ENCODE measurements at regions not wholly inside any gene's neighbourhood (a gene's known extent, or its start where the extent isn't known, plus 50 kb on each side); places are given as distances from the start of the nearest gene placed in this dataset.
A peak's percentile ranks its signal among the peaks of the same experiment; 100 is the strongest.

DNA sequence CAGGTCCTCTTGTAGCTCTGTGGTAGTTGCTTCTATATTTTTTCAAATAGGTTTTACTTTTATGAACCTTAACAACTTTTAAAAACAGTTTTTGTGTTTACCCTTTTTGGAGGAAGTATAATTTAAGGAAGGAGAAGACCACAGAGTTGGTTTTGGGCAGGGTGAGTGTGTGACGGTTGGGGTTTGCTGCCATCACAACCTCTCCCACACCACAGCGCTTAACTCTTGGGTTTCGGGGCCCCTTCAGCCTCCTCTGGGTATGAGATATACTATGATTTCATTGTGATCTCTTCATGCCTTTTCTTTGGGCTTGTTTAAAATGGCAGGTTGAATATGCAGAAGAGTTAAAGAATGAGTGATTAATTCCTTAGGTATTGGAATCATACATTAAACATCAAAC is 228.7 kb upstream of the CRY1 start:
- peak overlapping the region; percentile 84 for H3K4me3 Mint-ChIP-seq
- DNase-seq (ENCODE audit: low spot score): peak; percentile 64
- peak overlapping the region; percentile 72 to 90 for H3K27ac Mint-ChIP-seq
- no peak for ATAC-seq
- peaks cover 39 to 45% of the 10 kb centered on the region in 2 donors for H3K4me1 Mint-ChIP-seq (ENCODE audit: low read depth in 2 of 2)
- no peaks in the 10 kb centered on the region for H3K9me3 Mint-ChIP-seq
- H3K27me3 Mint-ChIP-seq: no peaks in the 10 kb centered on the region
- H3K36me3 Mint-ChIP-seq: no peaks in the 10 kb centered on the region

GRCh38 chr12:107325075-107325608 is 231.8 kb upstream of the CRY1 start:
- no peak for ATAC-seq
- no peak for DNase-seq (ENCODE audit: low spot score)
- Mint-ChIP-seq H3K4me1 (ENCODE audit: low read depth in 2 of 2) (peaks cover 60 to 63% of the 10 kb centered on the region in 2 donors), H3K36me3 (peaks cover 4% of the 10 kb centered on the region), H3K27me3 (no peaks in the 10 kb centered on the region), H3K4me3 (no peak overlapping the region), H3K27ac (no peak overlapping the region), H3K9me3 (no peaks in the 10 kb centered on the region)

DNA sequence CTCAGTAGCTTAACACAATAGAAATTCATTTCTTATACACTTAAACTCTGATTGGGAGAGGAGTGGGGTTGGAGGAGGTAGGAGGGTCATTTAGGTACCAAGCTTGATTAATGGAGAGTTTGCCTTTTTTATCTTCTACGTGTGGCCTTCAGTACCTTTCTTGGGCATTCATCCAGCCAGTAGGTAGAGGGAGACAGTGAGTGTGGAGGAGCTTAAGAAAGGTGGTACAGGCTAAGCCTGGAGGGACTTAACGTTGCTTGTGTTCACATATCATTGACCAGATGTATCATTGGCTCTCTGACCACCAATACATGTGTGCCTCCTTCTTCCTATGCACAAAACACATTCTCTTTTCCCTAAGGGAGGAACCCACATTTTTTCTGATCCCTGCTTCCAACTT is 232.9 kb upstream of the CRY1 start:
- DNase-seq (ENCODE audit: low spot score) (no peak), ATAC-seq (no peak)
- Mint-ChIP-seq H3K27me3 (no peaks in the 10 kb centered on the region), H3K9me3 (no peaks in the 10 kb centered on the region), H3K27ac (peak overlapping the region in 1 of 2 donors; percentile 89), H3K4me1 (ENCODE audit: low read depth in 2 of 2) (peaks cover 59 to 65% of the 10 kb centered on the region in 2 donors), H3K4me3 (no peak overlapping the region), H3K36me3 (peaks cover 4% of the 10 kb centered on the region)

DNA sequence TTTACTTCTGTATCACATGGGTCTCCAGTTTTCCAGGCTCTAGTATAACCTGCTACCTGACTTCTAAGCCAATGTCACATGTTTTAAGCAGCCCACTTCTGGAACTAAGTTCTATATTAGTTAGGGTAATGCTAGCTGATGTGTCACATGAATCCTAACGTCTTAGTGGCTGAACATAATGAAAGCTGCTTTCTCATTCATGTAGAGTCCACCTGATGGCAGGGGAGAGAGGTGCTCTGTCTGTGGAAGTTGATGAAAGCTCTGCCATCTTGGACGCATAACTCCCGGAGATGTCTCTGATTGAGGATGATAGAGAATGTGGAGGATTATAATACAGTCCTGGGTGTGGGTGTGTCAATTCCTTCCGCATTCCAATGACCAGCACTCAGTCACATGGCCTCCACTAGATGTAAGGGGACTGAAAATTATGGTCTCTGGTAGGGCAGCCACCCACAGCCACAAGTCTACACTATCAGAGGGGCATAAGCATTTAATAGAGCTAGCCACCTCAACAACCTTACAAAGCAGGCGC is 234.4 kb upstream of the CRY1 start:
- H3K27me3 Mint-ChIP-seq: no peaks in the 10 kb centered on the region
- H3K27ac Mint-ChIP-seq: peak overlapping the region; percentile 25 to 89
- ATAC-seq (no peak), DNase-seq (ENCODE audit: low spot score) (no peak)
- no peak overlapping the region for H3K4me3 Mint-ChIP-seq
- H3K4me1 Mint-ChIP-seq (ENCODE audit: low read depth in 2 of 2): peaks cover 55 to 58% of the 10 kb centered on the region in 2 donors
- peaks cover 4% of the 10 kb centered on the region for H3K36me3 Mint-ChIP-seq
- H3K9me3 Mint-ChIP-seq: no peaks in the 10 kb centered on the region

DNA sequence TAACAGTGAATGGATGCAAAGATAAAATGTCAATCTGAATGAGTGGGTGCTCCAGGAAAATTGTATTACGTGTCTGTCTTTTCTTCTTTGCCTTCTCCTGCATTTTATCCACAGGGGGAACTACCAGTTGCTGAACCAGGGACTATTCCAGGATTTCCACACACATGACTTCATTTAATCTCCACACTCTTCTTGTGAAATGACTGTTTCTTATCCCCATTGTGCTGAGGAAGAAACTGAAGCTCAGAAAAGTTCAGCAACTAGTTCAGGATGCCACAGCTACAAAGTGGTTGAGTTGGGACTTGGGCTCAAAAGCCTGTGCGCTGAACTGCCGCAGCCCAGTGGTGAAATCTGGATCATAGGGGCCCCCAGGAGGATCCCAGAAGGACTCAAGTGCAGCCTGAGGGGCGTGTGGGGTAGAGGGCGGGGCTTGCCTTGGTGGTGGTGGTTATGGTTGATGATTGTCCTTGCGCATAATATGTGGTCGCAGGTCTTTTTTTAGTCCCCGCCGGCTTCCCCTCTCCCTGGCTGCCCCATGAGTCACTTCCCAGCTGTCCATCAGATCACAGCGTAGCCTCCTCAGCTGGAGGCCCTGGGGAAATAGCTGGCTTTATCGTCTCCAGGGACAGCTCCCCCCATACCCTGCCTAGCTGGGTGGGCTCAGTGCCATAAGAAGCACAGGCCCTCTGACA is 235.2 kb upstream of the CRY1 start:
- Mint-ChIP-seq H3K27ac (peak overlapping the region; percentile 80 to 89), H3K27me3 (peaks cover under 1 to 4% of the 10 kb centered on the region in 2 donors), H3K4me1 (ENCODE audit: low read depth in 2 of 2) (peaks cover 59 to 63% of the 10 kb centered on the region in 2 donors), H3K36me3 (peaks cover 4% of the 10 kb centered on the region), H3K9me3 (no peaks in the 10 kb centered on the region), H3K4me3 (peak overlapping the region; percentile 86)
- peak; percentile 77 to 85 for ATAC-seq
- DNase-seq (ENCODE audit: low spot score): peak; percentile 87

DNA sequence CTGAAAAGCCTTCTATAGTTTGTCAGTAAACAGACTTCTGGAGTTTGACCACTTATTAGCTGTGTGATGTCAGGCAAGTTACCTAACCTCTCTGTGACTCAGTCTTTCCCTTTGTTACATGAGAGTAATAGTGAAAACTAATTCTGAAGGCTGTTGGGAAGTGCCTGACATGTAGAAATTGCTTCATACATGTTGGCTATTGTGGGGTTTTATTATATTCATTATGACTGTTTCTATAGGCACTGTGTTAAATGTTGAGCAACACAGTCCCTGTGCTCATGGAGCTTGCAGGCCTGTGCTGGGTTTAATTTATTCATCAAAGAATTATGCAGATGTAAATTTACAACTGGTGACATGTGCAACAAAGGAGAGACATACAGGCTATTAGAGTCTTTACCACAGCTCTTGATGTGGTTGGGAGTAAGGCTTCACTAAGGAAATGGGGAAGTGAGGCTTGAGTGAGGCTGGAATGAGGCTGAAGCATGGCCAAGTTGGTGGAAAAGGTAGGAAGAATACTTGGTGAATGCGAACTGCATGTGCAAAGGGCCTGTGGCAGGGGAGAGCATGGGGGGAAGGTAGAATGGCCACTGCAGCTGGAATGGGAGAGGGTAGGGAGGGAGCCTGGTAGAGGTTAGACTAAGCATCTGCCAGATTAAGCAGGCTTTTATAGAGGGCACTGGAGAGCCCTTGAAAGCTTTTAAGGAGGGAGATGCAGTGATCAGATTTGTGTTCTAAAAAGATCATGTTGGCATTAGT is 236.4 kb upstream of the CRY1 start:
- peak overlapping the region; percentile 86 for H3K4me3 Mint-ChIP-seq
- peak overlapping the region; percentile 80 to 89 for H3K27ac Mint-ChIP-seq
- H3K4me1 Mint-ChIP-seq (ENCODE audit: low read depth in 2 of 2): peaks cover 63 to 64% of the 10 kb centered on the region in 2 donors
- ATAC-seq (peak; percentile 85 to 91), DNase-seq (ENCODE audit: low spot score) (peak; percentile 72)
- H3K36me3 Mint-ChIP-seq: peaks cover 4% of the 10 kb centered on the region
- peaks cover 5 to 9% of the 10 kb centered on the region in 2 donors for H3K27me3 Mint-ChIP-seq
- H3K9me3 Mint-ChIP-seq: no peaks in the 10 kb centered on the region

DNA sequence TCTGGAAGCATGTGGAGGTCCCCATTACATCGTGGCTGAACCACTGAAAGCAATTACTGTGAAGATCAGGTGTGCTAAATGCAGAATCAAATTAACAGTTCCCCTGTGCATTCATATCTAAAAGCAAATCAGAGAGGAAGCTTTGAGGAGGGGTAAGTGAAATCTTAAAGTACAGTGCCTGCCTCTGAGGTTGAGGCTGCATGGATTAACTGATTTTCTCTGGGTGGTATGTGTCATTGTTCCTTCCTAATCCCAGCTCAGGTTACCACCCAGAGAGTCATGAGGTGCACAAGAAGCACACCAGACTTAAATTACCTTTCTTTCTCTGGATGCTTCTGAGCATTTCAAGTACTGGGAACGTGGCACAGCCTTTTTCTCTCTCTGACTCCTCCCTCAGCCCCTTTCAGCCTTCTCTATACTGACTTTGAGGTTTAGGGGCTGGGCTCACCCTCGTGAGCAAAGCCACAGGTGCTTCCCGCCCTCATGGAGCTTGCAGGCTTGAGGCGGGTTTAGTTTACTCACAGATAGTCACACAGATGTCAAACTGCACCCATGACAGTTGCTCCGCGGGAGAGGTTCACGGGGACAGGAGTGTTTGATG is 237.6 kb upstream of the CRY1 start:
- H3K27ac Mint-ChIP-seq: peak overlapping the region; percentile 80 to 89
- peak overlapping the region; percentile 86 for H3K4me3 Mint-ChIP-seq
- H3K36me3 Mint-ChIP-seq: peaks cover 4% of the 10 kb centered on the region
- H3K4me1 Mint-ChIP-seq (ENCODE audit: low read depth in 2 of 2): peaks cover 66% of the 10 kb centered on the region in 2 donors
- no peaks in the 10 kb centered on the region for H3K9me3 Mint-ChIP-seq
- peaks cover 5 to 9% of the 10 kb centered on the region in 2 donors for H3K27me3 Mint-ChIP-seq
- ATAC-seq: no peak
- DNase-seq (ENCODE audit: low spot score): no peak

DNA sequence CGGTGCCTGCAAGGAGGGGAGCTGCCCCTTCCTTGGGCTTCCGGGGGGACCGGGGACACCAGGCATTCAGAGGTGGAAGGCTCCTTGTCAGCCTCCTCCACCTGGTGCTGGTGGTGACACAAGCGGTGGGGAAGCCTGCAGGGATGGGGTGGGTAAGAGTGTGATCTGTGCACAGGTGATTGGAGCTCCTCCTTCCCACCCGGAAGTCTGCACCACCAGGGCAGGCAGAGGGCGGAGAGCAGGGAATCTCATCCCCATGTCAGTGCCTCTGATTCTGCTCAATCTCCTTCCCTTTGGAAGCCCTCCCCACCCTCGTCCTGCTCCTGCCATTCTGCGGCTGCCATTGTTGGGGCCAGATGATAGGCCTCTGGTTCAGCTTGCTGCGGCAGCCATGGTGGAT is 238.1 kb upstream of the CRY1 start:
- Mint-ChIP-seq H3K9me3 (no peaks in the 10 kb centered on the region), H3K4me3 (no peak overlapping the region), H3K4me1 (ENCODE audit: low read depth in 2 of 2) (peaks cover 61 to 66% of the 10 kb centered on the region in 2 donors), H3K36me3 (peaks cover 4% of the 10 kb centered on the region), H3K27me3 (peaks cover 5 to 9% of the 10 kb centered on the region in 2 donors), H3K27ac (peak overlapping the region in 1 of 2 donors; percentile 89)
- ATAC-seq (no peak), DNase-seq (ENCODE audit: low spot score) (no peak)

DNA sequence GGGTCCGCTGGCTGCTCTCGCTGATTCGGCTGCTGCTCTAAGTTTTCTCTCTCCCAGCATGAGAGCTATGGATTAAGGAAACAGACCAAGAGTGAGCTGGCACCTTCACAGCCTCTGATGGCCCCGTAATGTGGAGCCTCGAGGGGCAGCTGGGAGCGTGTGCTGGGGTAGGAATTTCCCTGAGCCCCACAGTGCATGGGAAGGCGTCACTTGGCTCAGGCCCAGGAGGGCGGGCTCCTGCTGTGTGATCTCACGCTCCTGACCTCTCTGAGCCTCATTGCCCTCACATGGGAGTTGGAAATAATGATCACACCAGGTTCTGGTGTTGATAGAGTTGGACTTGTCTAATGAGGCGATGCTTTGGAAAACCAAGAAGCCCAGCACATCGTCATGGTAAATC is 238.6 kb upstream of the CRY1 start:
- H3K27me3 Mint-ChIP-seq: peaks cover 5 to 9% of the 10 kb centered on the region in 2 donors
- H3K36me3 Mint-ChIP-seq: peaks cover 4% of the 10 kb centered on the region
- ATAC-seq (no peak), DNase-seq (ENCODE audit: low spot score) (no peak)
- H3K4me1 Mint-ChIP-seq (ENCODE audit: low read depth in 2 of 2): peaks cover 60 to 66% of the 10 kb centered on the region in 2 donors
- peak overlapping the region in 1 of 2 donors; percentile 34 for H3K27ac Mint-ChIP-seq
- no peaks in the 10 kb centered on the region for H3K9me3 Mint-ChIP-seq
- no peak overlapping the region for H3K4me3 Mint-ChIP-seq

DNA sequence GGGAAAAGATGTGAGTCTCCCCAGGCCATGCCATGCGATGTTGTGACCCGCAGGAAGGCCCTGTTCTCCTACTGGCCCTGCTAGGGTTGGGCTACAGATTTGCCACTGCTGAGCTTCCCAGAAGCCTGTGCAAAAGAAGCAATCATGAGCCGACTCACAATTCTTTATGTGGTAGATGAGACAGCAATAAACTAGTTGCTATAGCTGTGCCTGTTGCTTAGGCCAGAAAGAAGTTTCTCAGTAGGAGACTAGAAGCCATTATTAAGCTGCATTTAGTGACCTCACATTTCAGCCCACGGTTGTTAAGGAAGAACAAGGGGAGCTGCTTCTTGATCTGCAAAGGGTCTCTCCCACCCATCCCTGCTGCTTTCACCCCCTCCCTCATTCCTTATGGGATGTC is 239.4 kb upstream of the CRY1 start:
- ATAC-seq (no peak), DNase-seq (ENCODE audit: low spot score) (no peak)
- H3K4me3 Mint-ChIP-seq: no peak overlapping the region
- peaks cover 5 to 9% of the 10 kb centered on the region in 2 donors for H3K27me3 Mint-ChIP-seq
- H3K36me3 Mint-ChIP-seq: peaks cover 4% of the 10 kb centered on the region
- peak overlapping the region in 1 of 2 donors; percentile 34 for H3K27ac Mint-ChIP-seq
- H3K4me1 Mint-ChIP-seq (ENCODE audit: low read depth in 2 of 2): peaks cover 61 to 67% of the 10 kb centered on the region in 2 donors
- no peaks in the 10 kb centered on the region for H3K9me3 Mint-ChIP-seq

DNA sequence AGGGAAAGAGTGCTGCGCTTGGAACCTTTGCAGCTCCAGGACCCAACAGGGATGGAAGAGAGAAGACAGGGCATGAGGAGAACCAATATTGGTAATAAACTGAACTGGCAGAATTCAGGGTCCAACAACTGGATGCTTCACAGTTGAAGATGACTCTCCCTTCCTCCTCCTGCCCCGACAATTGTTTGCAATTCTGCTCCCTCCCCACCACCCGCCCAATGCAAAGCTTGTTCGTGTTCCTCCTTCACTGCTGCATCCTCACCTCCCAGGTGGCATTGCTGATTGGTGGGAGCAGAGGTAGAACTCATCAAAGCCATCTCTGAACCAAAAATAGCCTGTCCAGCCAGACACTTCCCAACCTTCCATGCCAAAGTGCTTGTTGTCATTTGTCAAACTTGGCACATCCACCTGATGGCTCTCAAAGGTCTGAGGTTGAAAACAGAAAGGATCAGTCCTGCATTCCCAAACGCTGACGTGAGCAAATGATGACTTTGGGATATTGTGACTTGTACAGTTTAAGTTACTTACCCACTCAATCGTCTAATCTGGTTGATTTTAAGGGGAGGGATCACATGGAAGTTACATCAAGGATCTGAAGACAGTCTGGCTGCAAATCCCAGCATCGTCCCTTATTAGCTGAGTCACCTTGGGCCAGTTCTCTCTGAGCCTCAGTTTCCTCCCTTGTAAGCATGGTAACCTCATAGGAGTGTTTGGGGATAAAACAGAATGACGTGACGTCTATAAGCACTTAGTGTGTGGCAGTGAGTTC is 242.6 kb upstream of the CRY1 start:
- ATAC-seq (no peak), DNase-seq (ENCODE audit: low spot score) (no peak)
- Mint-ChIP-seq H3K36me3 (no peaks in the 10 kb centered on the region), H3K9me3 (no peaks in the 10 kb centered on the region), H3K4me3 (no peak overlapping the region), H3K4me1 (ENCODE audit: low read depth in 2 of 2) (peaks cover 36 to 39% of the 10 kb centered on the region in 2 donors), H3K27me3 (peaks cover 5 to 9% of the 10 kb centered on the region in 2 donors), H3K27ac (no peak overlapping the region)

GRCh38 chr12:107336695-107337094 is 243.3 kb upstream of the CRY1 start:
- H3K9me3 Mint-ChIP-seq: no peaks in the 10 kb centered on the region
- ATAC-seq (no peak), DNase-seq (ENCODE audit: low spot score) (no peak)
- no peak overlapping the region for H3K27ac Mint-ChIP-seq
- no peak overlapping the region for H3K4me3 Mint-ChIP-seq
- peaks cover 5 to 9% of the 10 kb centered on the region in 2 donors for H3K27me3 Mint-ChIP-seq
- H3K4me1 Mint-ChIP-seq (ENCODE audit: low read depth in 2 of 2): peaks cover 34 to 36% of the 10 kb centered on the region in 2 donors
- no peaks in the 10 kb centered on the region for H3K36me3 Mint-ChIP-seq
